ENCODE measurements at regions not wholly inside any gene's neighbourhood (a gene's known extent, or its start where the extent isn't known, plus 50 kb on each side); places are given as distances from the start of the nearest gene placed in this dataset.
"Not testable (repeated sequence)": the region's sequence is repeated elsewhere in the genome, so short reads cannot be mapped to it uniquely, and the experiment has no call there.

DNA sequence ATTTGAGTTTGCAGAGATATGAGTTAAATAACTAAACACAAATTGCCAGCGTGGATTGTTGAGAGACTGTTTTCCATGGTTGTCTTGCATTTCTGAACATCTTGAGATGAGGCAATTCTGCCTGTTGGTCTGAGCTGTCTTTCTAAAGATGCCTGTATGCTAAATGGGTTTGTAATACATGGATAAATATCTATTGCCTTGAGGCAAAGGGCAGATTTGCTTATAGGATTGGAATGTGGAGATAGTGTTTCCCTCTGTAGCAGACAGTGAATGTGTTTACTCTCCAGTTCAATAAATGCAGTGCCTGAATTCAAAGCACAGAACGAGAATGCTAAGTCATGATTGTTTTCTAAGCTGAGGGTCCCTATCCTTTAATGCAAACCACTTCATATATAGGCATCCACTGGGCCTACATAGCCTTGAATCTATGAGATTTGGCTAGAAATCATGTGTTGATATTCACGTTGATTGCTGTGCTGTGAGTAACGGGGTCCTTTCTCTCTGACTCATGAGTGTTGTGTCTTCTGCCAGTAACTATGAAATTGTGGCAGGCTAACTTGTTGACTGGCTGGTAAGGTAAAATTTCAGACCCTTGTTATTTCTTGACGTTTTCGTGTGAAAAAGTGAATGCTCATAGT lies 2554.8 kb downstream of the PCDH9 start:
- DNase-seq (ENCODE audit: extremely low read depth in 1 of 11, low read depth in 9 of 11, low spot score in 4 of 11) = no peak

DNA sequence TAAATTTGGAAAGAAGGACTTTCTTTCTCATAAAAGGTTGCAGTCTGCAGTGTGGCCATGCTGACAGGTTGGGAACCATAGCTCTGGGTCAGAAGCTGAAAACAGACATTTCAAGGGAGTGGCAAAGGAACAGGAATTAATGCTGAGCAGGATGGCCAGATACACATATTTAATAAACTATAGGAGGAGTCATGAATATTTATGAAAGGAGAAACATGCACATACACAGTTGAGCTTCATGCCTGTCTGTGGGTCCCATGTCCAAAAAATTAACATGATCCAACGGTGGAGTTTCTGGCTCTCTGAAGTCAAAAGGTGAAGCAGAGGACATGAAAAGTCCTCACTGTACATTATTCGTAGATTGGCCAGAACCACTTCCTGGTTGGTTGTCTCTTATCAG lies 2556.0 kb downstream of the PCDH9 start:
- DNase-seq (ENCODE audit: extremely low read depth in 1 of 11, low read depth in 9 of 11, low spot score in 4 of 11) = no peak

DNA sequence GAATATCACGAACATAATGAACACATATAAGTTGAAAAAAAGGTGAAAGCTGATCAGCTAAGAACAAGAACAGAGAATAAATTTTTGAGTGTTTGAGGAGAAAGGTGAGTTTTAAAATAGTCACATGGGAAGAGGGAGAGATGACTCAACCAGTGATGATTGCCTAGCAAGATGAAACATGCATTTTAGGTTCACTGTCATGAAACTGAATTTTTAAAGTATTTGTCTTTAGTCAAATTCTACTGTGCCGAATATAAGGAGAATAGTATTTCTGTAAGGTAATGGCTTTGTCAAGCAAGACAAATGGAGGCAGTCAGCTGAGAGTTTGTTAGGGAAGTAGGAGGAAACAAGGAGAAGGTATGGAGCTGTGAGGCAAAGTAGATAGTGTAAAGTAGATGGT lies 2557.4 kb downstream of the PCDH9 start:
- no peak for DNase-seq (ENCODE audit: extremely low read depth in 1 of 11, low read depth in 9 of 11, low spot score in 4 of 11)

DNA sequence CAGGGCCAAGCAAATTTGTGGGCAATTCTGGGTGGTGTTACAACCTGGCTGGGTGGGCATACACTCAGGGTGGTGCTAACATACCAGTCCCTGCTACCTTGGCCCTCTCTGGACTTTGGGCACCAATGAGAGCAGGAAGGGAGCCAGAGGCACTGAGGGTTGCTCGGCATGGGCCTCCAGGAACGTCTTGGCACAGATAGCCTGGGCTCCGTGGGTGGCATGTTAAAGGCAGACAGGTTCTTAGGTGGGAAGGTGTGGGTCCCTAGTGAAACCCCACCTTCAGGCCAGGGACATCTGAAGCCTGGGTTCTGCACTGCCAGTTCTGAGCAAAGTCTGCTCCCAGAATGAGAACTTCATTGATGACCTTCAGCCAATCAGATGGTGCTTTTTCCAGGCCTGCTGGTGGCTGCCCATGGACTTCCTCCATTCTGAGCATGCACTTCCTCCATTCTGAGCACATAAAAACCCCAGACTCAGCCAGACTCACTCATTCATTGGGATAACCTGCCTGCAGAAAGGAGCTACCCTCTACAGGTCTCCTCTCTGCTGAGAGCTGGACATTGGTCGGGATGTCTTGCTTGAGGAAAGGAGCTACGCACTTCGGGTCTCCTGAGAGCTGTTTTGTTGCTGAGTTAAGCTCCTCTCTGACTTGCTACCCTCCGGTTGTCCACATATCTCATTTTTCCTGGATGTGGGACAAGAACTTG lies 2567.1 kb downstream of the PCDH9 start:
- no peak for DNase-seq (ENCODE audit: extremely low read depth in 1 of 11, low read depth in 9 of 11, low spot score in 4 of 11)

DNA sequence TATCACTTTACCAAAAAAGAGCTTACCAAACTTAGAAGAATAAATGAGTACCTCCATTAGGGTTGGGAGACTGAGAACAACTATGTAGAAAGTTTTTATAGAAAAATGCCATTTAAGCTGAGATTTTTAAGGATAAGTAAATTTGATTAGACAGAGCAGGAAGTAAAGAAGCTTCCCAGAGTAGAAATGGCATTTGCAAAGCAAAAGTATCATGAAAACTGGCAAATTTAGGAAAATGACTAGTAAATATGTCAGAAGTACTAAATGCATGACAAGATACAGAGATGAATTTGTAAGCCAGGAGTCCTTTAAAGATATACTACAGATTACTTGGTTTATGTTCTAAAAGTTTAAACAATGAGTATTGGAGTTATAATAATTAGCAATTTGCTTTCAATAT lies 2581.8 kb downstream of the PCDH9 start:
- DNase-seq (ENCODE audit: extremely low read depth in 1 of 11, low read depth in 9 of 11, low spot score in 4 of 11) = no peak

DNA sequence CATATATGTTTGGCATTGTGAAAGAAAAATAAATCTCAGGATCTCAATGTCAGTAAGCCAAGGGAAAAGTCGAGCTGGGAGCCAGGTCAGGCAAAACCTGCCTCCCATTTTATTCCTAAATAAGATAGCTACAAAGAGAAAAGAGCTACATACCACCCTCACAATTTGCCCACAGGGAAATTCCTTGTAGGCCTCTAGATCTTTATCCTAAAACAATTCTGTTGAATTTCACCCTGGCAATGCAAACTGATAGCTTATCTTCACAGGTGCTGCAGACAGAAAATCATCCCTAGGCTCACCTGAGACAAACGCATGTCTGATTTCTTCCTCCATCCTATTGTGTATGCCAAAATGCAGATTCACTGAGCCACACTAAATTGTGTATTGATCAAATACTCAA lies 2587.1 kb downstream of the PCDH9 start:
- DNase-seq (ENCODE audit: extremely low read depth in 1 of 11, low read depth in 9 of 11, low spot score in 4 of 11) = no peak

DNA sequence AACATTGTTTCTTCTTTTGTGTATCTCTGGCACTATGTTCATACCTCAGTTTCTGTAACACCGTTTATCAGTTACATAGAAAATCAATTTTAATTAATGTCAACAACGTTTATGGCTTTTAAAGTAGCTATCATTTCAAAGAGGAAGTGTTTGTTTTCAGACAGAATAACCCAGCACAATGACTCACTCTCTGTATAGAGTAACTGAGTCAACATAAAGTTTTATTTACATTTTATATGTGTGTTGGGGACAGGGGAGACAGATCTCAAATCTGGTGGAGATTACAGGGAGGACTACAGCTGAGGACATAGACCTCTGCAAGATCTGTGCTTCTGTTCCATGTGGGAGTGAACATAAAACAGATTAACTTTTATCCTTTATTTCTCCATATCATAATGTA lies 2590.1 kb downstream of the PCDH9 start:
- no peak for DNase-seq (ENCODE audit: extremely low read depth in 1 of 11, low read depth in 9 of 11, low spot score in 4 of 11)

DNA sequence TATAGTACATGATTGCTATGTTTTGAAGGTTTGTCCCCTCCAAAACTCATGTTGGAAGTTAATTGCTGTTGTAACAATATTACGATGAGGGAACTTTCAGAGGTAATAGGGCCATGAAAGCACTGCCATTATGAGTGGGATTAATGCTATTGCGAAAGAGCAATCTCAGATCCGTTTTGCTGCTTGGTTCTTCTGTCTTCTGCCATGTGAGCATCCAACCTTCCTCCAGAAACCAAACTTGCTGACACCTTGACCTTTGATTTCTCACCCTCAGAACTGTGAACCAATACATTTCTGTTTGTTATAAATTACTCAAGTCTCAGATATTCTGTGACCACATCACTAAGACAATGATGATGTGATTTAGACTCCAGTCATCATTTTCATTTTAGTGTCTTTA lies 2590.9 kb downstream of the PCDH9 start:
- no peak for DNase-seq (ENCODE audit: extremely low read depth in 1 of 11, low read depth in 9 of 11, low spot score in 4 of 11)

DNA sequence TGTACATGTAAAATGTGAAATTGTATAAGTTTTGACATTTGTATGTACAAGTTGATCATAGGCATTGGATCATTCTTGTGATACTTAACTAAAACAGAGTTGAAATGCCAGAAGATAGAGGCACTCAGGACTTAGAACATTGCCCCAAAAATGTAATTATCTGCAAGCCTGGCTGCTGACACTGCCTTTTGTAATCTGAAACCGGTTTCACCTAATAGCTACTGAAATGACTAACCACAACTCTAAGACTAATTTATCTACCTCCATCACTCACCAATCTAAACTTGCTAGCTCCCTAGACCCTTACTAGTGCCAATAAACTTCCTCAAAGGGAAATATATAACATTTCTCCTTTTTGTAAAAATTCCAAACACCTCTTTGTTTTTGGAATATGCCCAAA lies 2596.2 kb downstream of the PCDH9 start:
- no peak for DNase-seq (ENCODE audit: extremely low read depth in 1 of 11, low read depth in 9 of 11, low spot score in 4 of 11)

DNA sequence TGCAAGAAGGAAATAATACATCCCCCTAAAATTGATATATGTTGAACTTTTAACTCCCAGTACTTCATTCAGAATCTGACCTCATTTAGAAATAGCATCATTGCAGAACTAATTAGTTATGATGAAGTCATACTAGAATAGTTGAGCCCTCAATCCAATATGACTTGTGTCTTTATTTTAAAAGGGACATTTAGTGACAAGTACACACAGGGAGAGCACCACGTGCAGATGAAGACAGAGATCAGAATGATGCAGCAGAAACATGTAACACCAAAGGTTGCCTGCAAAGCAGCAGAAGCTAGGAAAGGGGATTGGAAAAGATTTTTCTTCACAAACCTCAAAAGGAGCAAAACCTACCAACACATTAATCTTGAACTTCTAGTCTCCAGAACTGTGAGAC lies 2602.5 kb downstream of the PCDH9 start:
- no peak for DNase-seq (ENCODE audit: extremely low read depth in 1 of 11, low read depth in 9 of 11, low spot score in 4 of 11)

DNA sequence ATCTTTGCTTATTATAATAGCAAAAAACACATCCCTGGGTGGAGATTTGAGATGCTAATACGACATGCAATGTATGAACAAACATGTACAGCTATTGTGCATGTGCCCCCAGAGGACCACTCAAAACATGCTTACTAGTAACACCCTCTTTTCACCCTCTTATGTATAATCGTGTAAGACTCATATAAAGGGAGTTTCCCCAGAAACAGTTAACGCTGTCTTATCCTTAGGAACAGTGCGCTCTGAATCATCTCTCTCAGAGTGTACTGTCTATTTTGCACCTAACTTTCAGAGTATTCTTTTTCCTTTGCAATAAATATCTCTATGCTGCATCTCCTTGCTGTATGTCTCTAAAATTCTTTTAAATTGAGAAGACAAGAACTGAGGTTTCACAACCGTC lies 2604.0 kb downstream of the PCDH9 start:
- DNase-seq (ENCODE audit: extremely low read depth in 1 of 11, low read depth in 9 of 11, low spot score in 4 of 11) = no peak

DNA sequence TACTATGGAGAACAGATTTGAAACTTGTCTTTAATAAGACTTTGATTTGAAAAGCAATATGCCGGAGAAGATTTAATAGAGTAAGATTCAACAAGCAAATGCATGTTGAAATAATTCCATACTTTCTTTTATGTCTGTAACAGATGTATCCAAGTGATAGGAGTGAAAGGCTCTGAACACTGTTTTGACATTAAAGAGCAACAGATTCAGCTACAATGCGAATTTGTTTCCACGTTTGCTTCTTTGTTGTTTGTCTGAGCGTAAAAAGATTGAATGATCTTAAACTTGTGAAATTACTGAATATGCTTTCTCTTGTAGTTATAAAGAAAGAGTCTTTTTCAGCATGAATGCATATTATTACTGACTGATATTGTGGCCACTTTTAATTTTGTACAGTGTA lies 2612.9 kb downstream of the PCDH9 start:
- DNase-seq (ENCODE audit: extremely low read depth in 1 of 11, low read depth in 9 of 11, low spot score in 4 of 11) = no peak

DNA sequence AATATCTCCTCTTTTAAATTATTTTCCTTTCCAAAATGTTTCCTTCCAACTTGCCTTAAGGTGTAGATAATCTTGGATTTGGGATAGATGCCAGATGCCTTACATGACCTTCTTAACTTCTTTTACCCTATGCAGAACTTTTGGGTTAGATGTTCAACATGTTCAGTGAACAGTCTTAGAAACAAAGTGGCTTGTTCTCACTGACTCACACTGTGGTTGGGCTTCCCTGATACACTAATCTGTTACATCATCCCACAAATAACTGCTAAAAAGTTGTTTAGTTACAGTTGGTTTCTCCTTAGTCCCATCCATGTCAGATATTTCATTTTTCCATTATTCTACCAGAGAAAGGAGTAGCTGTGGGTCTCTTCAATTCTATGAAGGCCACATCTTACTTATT lies 2638.2 kb downstream of the PCDH9 start:
- DNase-seq (ENCODE audit: extremely low read depth in 1 of 11, low read depth in 9 of 11, low spot score in 4 of 11) = no peak

DNA sequence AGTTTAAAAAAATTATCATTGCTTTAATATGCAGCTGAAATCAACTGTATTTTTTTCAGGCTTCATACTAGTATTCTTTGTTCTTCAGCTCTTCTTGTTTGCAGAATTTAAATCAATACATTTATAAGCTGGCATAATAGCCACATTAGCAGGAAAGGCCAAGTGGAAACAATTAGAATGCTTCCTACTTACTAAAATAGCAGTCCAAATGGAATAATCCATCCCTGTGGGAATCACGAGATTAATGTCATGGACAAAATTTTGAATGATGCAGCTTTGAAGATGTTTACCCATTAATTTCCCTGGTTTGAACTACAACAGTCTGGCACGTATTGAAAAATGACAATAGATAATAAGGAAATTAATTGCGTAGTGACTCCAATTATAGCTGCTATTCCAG lies 2650.8 kb downstream of the PCDH9 start:
- no peak for DNase-seq (ENCODE audit: extremely low read depth in 1 of 11, low read depth in 9 of 11, low spot score in 4 of 11)

DNA sequence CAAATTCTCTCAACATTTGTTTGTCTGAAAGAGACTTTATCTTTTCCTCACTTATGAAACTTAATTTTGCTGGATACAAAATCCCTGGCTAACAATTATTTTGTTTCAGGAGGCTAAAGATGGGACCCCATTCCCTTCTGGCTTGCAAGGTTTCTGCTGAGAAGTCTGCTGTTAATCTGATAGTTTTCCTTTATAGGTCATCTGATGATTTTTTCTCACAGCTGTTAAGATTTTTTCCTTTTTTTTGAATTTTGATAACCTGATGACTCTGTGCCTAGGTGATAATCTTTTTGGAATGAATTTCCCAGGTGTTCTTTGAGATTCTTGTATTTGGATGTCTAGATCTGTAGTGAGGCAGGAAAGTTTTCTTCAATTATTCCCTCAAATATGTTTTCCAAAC lies 2661.4 kb downstream of the PCDH9 start:
- no peak for DNase-seq (ENCODE audit: extremely low read depth in 1 of 11, low read depth in 9 of 11, low spot score in 4 of 11)

DNA sequence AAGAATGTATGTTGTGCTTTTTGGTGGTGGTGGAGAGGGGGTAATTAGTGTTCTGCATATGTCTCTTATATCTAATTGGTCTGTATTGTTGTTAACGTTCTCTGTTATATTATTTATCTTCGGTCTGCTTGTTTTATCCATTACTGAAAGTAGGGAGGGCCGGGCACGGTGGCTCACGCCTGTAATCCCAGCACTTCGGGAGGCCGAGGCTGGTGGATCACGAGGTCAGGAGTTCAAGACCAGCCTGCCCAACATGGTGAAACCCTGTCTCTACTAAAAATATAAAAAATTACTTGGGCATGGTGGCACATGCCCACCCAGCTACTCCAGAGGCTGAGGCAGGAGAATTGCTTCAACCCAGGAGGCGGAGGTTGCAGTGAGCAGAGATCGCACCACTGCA lies 2672.1 kb downstream of the PCDH9 start:
- not testable (repeated sequence) for DNase-seq (ENCODE audit: extremely low read depth in 1 of 11, low read depth in 9 of 11, low spot score in 4 of 11)

DNA sequence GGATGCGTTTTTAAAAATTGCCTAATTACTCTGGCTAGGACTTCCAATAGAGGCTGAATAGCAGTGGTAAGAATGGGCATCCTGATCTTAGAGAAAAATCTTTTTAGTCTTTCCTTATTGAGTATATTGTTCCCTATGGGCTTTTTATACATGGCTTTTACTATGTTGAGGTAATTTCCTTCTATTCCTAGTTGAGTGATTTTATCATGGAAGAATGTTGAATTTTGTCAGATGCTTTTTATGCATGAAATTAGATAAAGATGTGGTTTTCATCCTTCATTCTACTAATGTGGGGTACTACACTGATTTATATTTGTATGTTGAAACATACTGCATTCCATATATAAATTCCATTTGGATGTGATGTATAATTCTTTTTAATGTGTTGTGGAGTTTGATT lies 2673.8 kb downstream of the PCDH9 start:
- DNase-seq (ENCODE audit: extremely low read depth in 1 of 11, low read depth in 9 of 11, low spot score in 4 of 11) = no peak

DNA sequence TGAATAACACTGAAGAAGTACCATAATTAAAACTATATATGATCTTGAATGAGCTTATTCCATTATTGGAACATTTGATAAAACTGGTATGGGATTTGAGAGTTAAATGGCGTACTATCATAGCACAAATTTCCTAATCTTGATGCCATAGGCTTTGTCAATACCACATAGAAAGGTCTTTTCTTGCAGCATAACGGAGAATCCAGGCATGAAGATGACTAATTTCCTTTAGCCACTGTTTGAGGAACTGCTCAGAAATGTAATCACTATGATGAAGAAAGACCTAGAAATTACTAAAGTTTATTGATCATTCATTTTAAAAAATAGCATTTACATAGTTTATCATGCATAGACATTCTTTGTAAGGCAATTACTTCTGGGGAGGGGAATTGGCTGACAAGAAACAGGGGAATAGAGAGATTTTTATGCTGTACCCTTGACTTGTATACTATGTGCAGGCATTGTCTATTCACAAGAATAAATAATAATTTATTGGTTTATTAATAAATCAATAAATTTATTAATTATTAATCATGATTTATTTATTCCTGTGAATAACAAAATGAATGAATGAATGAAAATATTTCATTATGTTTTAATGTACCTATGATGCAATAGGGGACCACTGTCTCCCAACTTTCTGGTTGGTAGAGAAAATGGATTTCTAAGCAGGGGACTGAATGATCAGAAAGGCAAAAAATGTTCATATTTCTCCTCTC lies 2676.6 kb downstream of the PCDH9 start:
- no peak for DNase-seq (ENCODE audit: extremely low read depth in 1 of 11, low read depth in 9 of 11, low spot score in 4 of 11)

DNA sequence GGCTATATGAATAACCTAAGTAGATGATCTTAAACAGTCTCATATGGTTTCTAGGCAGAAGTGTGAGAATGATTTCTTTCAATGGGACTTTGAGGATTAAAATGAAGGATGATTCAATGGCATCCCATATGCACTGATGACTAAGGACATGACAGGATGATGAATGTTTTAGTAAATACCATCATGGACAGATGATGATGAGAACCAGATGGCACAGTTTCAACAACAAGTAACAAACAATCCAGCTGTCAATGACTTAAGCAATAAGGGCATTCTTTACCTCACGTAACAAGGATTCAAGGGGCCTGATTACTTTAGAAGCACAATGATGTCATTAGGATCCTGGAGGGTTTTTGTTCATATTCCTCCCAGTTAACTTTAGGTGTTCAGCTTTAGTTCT lies 2678.4 kb downstream of the PCDH9 start:
- DNase-seq (ENCODE audit: extremely low read depth in 1 of 11, low read depth in 9 of 11, low spot score in 4 of 11) = no peak

DNA sequence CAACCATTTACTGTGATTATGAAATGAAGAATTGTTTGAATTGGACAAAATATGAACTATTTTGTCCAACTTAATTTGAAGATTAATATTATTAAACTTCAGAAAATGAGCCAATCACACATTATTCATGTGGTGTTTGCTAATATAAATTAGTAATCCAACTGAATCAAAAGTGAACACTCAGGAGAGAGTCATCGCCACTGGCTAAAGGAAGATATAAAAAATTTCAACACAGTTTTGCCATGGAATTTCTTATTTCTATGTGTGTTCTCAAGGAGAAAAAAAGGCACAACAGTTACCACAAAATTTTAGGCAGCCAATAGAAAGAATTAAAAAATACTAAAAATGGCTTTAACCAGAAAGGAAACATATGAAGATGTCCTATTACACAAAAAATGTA lies 2683.8 kb downstream of the PCDH9 start:
- no peak for DNase-seq (ENCODE audit: extremely low read depth in 1 of 11, low read depth in 9 of 11, low spot score in 4 of 11)

DNA sequence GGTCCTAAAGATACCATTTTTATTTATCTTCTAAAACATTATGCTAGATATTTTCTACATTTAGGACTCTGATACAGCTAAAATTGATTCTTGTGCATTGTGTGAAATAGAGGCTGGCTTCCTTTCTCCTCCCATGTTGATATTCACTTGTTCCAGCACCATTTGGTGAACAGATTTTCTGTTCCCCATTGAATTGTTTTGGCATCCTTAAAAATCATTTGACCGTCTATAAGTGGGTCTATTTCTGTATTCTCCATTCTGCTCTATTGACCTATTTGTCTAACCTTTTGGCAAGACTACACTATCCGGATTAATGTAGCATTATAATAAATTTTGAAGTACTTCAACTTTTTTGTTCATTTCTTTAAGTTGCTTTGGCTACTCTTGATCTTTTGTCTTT lies 2689.2 kb downstream of the PCDH9 start:
- no peak for DNase-seq (ENCODE audit: extremely low read depth in 1 of 11, low read depth in 9 of 11, low spot score in 4 of 11)

Measured in renal cortex interstitium (tissue), 11 donors.